SH-SY5Y (cell line): ENCODE measurements at regions not wholly inside any gene's neighbourhood (a gene's known extent, or its start where the extent isn't known, plus 50 kb on each side); places are given as distances from the start of the nearest gene placed in this dataset.

Experiments used
- GATA2 ChIP-seq: IDR thresholded peaks from 2 replicates; pipeline ENCODE4 v1.6.1; 2011; ENCODE audit warnings: mild to moderate bottlenecking, low read depth, low read length
- GATA3 ChIP-seq: IDR thresholded peaks from 2 replicates; pipeline ENCODE4 v1.6.1; 2011; ENCODE audit warnings: low read depth, mild to moderate bottlenecking, low read length, moderate library complexity

- TF ChIP-seq GATA2 (no peak), GATA3 (no peak)
Measured at GRCh38 chr2:9758741-9759140, 84.5 kb upstream of the TAF1B start.
